ENCODE measurements at regions not wholly inside any gene's neighbourhood (a gene's known extent, or its start where the extent isn't known, plus 50 kb on each side); places are given as distances from the start of the nearest gene placed in this dataset.

- DNase-seq, result no peak
These were observed 79.3 kb downstream of the PCTP start for GRCh38 chr17:55829995-55830612.

GRCh38 chr17:55830699-55831471 is 80.0 kb downstream of the PCTP start:
- DNase-seq, result no peak

- DNase-seq, result no peak
These were observed 82.5 kb downstream of the PCTP start for GRCh38 chr17:55833306-55833705.

GRCh38 chr17:55842405-55843158 is 91.7 kb downstream of the PCTP start:
- no peak for DNase-seq

- DNase-seq, result no peak
These were observed 92.9 kb downstream of the PCTP start for GRCh38 chr17:55843785-55844184.

- DNase-seq, result peak; percentile 75
These were observed 94.5 kb downstream of the PCTP start for GRCh38 chr17:55845385-55845784.

GRCh38 chr17:55846745-55847144 is 95.9 kb downstream of the PCTP start:
- no peak for DNase-seq

- no peak for DNase-seq
These were observed 101.9 kb downstream of the PCTP start for GRCh38 chr17:55852734-55853133.

GRCh38 chr17:55859301-55859795 is 108.5 kb downstream of the PCTP start:
- DNase-seq, result no peak

GRCh38 chr17:55865072-55865762 is 114.4 kb downstream of the PCTP start:
- no peak for DNase-seq

- DNase-seq, result no peak
These were observed 119.2 kb downstream of the PCTP start for GRCh38 chr17:55870044-55870443.

GRCh38 chr17:55872374-55872773 is 121.5 kb downstream of the PCTP start:
- DNase-seq, result no peak

- DNase-seq, result no peak
These were observed 122.3 kb downstream of the PCTP start for GRCh38 chr17:55873017-55873758.

- DNase-seq, result no peak
These were observed 132.3 kb downstream of the PCTP start for GRCh38 chr17:55883149-55883548.

GRCh38 chr17:55887531-55887930 is 136.7 kb downstream of the PCTP start:
- no peak for DNase-seq

GRCh38 chr17:55889271-55889670 is 138.4 kb downstream of the PCTP start:
- DNase-seq, result no peak

- no peak for DNase-seq
These were observed 144.4 kb downstream of the PCTP start for GRCh38 chr17:55895112-55895759.

- DNase-seq, result no peak
These were observed 146.4 kb downstream of the PCTP start for GRCh38 chr17:55897301-55897700.

GRCh38 chr17:55898195-55898594 is 147.3 kb downstream of the PCTP start:
- no peak for DNase-seq

- no peak for DNase-seq
These were observed 149.3 kb downstream of the PCTP start for GRCh38 chr17:55900188-55900587.

- DNase-seq, result no peak
These were observed 152.3 kb downstream of the PCTP start for GRCh38 chr17:55903028-55903690.

All from NCI-H2171 (cell line).